Right lobe of liver (tissue), 6 donors: ENCODE measurements at regions not wholly inside any gene's neighbourhood (a gene's known extent, or its start where the extent isn't known, plus 50 kb on each side); places are given as distances from the start of the nearest gene placed in this dataset.

Experiments
- ATAC-seq, 4 donors: fragments of 200-7000 bp; cut with Tn5 transposase; one replicate each; pipeline ENCODE4 v1.9.1; 2020; ENCODE audit warnings: mild to moderate bottlenecking in 4 of 4, moderate library complexity in 4 of 4
- DNase-seq, 3 donors: peaks; one replicate each; pipeline ENCODE4 v3.0.0-alpha.2; 2020
- H3K27ac ChIP-seq, 3 donors: fragments of 200-600 bp; one replicate each; pipeline ENCODE4 v1.8.0; 2022
- H3K27me3 ChIP-seq, 2 donors: fragments of 200-600 bp; one replicate each; pipeline ENCODE4 v1.8.0; 2022
- H3K36me3 ChIP-seq, 4 donors: fragments of 200-600 bp; sonication (generic) in 1 of 4; one replicate each; pipeline versions ENCODE4 v1.5.1 to v1.8.0; 2017 to 2022; ENCODE audit warnings: control low read depth in 1 of 4
- H3K4me1 ChIP-seq, 4 donors: fragments of 200-600 bp; sonication (generic) in 1 of 4; one replicate each; pipeline versions ENCODE4 v1.5.1 to v1.8.0; 2017 to 2022; ENCODE audit warnings: control low read depth in 1 of 4
- H3K4me3 ChIP-seq, 3 donors: fragments of 200-600 bp; one replicate each; pipeline ENCODE4 v1.8.0; 2022
- H3K9me3 ChIP-seq, 4 donors: fragments of 200-600 bp; sonication (generic) in 1 of 4; one replicate each; pipeline versions ENCODE4 v1.5.1 to v1.8.0; 2017 to 2022; ENCODE audit warnings: control low read depth in 1 of 4
- CTCF ChIP-seq, 4 donors: fragments of 200-600 bp in 3 of 4; fragments of 450-650 bp in 1 of 4; IDR thresholded peaks; one replicate each; pipeline versions ENCODE4 v1.5.1 to v1.8.0; 2016 to 2022; ENCODE audit warnings: antibody characterized with exemption in 4 of 4, mild to moderate bottlenecking in 2 of 4
- POLR2A ChIP-seq: fragments of 450-650 bp; IDR thresholded peaks from one replicate; pipeline ENCODE4 v1.6.1; 2017; ENCODE audit warnings: antibody characterized with exemption, mild to moderate bottlenecking
- WGBS: methylation state at CpG from one replicate; pipeline ENCODE4 v1.1.6; 2018; ENCODE audit warnings: low coverage, low lambda C conversion rate; ENCODE audit not compliant: insufficient coverage; ENCODE audit errors: missing lambda C conversion rate; 5-methylcytosine and 5-hydroxymethylcytosine counted together
- intact Hi-C, 2 donors: fragments of 100-400 bp; cut with DNase I; formaldehyde crosslinking; loops; one replicate each; pipeline versions ENCODE4 v1.11.2 to v1.14.1; 2022
- donor health status: DM: no; HTN: yes; CAD: no.
- donor health status: DM: no; HTN: no; CAD: no.
- donor health status: DM: no; HTN: no; CAD: no.
- donor health status: DM: no; HTN: yes; CAD: no.
- donor health status: DM: no; HTN: yes; CAD: no.

GRCh38 chr2:175872721-175873120 lies 129.3 kb downstream of the LNPK start:
- TF ChIP-seq CTCF (IDR thresholded peaks at IDR 0.05) (no peak), POLR2A (no peak)
- Histone ChIP-seq H3K36me3 (no peaks in the 10 kb centered on the region), H3K9me3 (no peaks in the 10 kb centered on the region), H3K27ac (no peak overlapping the region), H3K4me1 (no peaks in the 10 kb centered on the region), H3K27me3 (no peaks in the 10 kb centered on the region), H3K4me3 (no peak overlapping the region)
- no peak for DNase-seq
- intact Hi-C loops = no loop called here
- no peak for ATAC-seq

GRCh38 chr2:175872005-175872348 lies 130.1 kb downstream of the LNPK start:
- TF ChIP-seq POLR2A = no peak
- TF ChIP-seq CTCF (IDR thresholded peaks at IDR 0.05) = no peak
- intact Hi-C loops = no loop called here

GRCh38 chr2:175871331-175872004 lies 130.6 kb downstream of the LNPK start:
- Histone ChIP-seq H3K4me3 (no peak overlapping the region), H3K36me3 (no peaks in the 10 kb centered on the region), H3K4me1 (no peaks in the 10 kb centered on the region), H3K9me3 (no peaks in the 10 kb centered on the region), H3K27ac (no peak overlapping the region), H3K27me3 (no peaks in the 10 kb centered on the region)
- no peak for DNase-seq
- ATAC-seq = no peak
- intact Hi-C loops = no loop called here
- WGBS = 56% methylated on average over 2 of the region's 3 CpGs
- TF ChIP-seq CTCF (IDR thresholded peaks at IDR 0.05) = no peak
- no peak for TF ChIP-seq POLR2A

More at GRCh38 chr2:175872005-175872348, 130.1 kb downstream of the LNPK start:
- Histone ChIP-seq H3K27me3 (no peaks in the 10 kb centered on the region), H3K4me3 (no peak overlapping the region), H3K27ac (no peak overlapping the region), H3K9me3 (no peaks in the 10 kb centered on the region), H3K4me1 (no peaks in the 10 kb centered on the region), H3K36me3 (no peaks in the 10 kb centered on the region)
- DNase-seq (no peak), ATAC-seq (no peak)
- WGBS = 73% methylated on average over 5 of the region's 5 CpGs

GRCh38 chr2:175865716-175866115 lies 136.4 kb downstream of the LNPK start:
- no peak overlapping the region for H3K27ac ChIP-seq
- H3K36me3 ChIP-seq = no peaks in the 10 kb centered on the region
- intact Hi-C loops = no loop called here
- H3K4me3 ChIP-seq = no peak overlapping the region
- no peaks in the 10 kb centered on the region for H3K4me1 ChIP-seq
- no peaks in the 10 kb centered on the region for H3K9me3 ChIP-seq
- no peak for TF ChIP-seq CTCF (IDR thresholded peaks at IDR 0.05)
- no peak for TF ChIP-seq POLR2A
- DNase-seq = no peak
- no peaks in the 10 kb centered on the region for H3K27me3 ChIP-seq
- 56% methylated on average over 4 of the region's 4 CpGs for WGBS
- ATAC-seq = no peak
